Amniotic epithelial cell (primary cell): ENCODE measurements at regions not wholly inside any gene's neighbourhood (a gene's known extent, or its start where the extent isn't known, plus 50 kb on each side); places are given as distances from the start of the nearest gene placed in this dataset.
"Not testable (repeated sequence)": the region's sequence is repeated elsewhere in the genome, so short reads cannot be mapped to it uniquely, and the experiment has no call there.

Experiments
- DNase-seq: peaks from one replicate; pipeline ENCODE4 v3.0.0-alpha.2; 2010; ENCODE audit warnings: low read depth

DNA sequence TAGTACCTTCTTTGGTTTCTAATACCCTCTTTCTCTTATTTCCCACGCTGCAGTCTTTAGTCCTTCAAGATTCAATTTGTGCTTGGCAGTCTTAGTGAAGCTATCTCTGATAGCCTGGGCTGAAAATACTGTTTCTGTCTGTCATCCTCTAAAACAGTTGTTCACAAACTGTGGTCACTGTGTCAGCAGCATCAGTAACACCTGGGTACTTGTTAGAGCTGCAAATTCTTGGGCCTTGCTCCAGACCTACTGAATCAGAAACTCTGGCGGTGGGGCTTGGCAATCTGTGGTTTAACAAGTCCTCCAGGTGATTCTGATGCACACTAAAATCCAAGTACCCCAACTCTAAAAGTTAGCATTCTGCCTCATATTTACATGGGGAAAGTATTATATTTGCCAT, 217.5 kb upstream of the SEL1L start:
- DNase-seq: no peak

DNA sequence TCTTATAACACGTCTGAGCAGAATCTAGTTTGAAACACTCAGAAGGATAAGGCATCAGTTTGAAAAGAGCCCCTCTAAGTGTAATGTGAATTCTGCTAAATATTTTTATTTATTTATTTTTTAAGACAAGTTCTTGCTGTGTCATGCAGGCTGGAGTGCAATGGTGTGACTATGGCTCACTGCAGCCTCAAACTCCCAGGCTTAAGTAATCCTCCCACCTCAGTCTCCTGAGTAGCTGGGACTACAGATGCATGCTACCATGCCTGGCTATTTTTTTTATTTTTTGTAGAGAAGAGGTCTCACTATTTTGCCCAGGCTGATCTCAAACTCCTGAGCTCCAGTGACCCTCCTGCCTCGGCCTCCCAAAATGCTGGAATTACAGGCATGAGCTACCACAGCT, 225.9 kb upstream of the SEL1L start:
- DNase-seq: no peak

GRCh38 chr14:81765651-81766275, 232.1 kb upstream of the SEL1L start:
- no peak for DNase-seq

GRCh38 chr14:81766321-81766915, 232.8 kb upstream of the SEL1L start:
- DNase-seq: no peak

DNA sequence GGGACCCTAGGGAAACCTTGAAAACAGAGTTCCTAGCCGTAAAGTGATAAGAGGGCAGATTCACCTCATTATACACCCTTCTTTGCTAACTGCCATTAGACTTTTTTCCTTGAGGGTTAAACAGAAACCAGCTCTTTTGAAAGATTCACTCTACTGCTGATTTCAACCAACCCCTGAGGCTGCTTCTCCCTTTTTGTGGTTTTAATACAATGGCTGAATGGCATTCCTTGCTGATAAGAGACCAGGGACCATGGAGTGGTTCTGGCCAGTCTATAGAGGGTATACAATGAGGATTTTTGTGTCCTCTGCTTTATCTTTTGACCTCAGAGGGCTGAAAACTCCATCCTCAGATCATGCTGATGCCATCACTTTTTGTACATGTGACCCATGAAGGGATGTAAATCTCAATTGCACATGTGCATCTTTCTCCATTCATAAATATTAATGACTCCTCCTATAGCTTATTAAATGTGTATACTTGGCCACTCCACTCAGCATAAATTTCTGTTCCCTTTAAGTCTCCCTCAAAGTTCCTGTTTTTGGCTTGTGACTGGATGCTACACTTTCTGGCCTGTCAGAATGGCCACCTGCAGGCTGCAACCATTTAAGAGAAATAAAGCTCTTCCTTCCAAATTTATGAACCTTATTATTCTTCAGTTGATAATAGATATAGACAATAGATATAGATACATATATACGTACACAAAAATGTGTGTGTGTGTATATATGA, 233.8 kb upstream of the SEL1L start:
- DNase-seq: no peak

DNA sequence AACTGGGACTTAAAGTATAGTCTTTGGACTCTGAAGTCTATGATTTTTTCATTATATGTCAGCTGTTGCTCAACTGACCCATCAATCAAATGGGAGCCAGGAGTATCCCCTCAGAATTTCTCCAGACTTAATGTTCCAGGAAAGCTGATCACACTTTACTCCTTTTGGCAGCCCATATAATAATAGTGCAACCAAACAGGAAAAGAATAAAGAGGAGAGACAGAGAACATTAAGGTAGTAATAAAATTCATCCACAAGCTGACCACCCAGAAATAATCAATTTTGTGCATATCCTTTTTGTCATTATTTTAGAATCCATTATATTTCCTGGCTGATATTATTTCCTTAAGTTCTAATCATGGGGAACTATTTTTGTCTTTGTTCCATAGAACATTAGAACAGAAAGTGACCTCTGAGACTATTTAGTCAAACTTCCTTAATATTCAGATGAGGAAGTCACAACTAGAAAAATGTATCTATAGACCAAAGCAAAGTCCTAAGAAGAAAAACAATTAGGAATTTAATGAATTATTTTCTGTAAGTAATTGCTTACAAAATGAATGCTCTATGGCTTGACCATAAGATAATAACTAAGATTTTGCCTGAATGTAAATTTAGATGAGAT, 238.1 kb upstream of the SEL1L start:
- DNase-seq: no peak

DNA sequence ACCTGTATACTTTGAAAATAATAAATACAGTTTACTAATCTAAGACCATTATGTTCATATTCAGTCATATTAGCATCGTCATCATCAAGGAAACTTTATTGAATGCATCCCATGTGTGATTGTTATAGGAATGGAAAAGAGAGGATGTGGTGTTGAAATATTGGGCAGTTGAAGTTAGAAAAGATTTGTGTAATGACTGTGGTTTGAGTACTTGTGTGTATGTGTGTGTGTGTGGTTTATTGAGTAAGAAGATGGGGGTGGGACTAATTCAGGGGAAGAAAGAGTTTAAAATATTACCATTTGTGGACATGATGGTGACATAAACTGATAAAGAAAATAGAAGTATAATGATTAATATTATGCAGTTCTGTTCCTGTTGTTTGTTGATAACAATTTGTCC, 238.7 kb upstream of the SEL1L start:
- no peak for DNase-seq

GRCh38 chr14:81776531-81776930, 242.9 kb upstream of the SEL1L start:
- DNase-seq: no peak

DNA sequence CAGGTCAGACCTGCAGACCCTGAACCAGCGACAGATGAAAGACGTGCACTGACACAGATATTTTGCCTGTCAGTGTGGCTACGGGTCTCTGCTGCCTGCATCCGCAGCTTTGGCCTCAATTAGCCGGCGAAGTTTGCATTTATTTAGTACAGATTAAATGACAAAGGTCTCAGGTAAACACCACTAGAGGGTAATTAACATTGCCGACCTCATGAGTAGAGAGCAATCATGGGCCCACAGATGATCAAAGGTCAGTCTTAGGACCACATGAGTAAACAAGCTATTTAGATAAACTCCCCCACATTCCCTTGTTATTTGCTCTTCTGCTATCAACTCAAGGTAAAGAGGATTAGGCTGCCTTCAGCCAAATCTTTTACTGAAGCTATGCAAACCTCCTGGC, 248.1 kb upstream of the SEL1L start:
- not testable (repeated sequence) for DNase-seq

- DNase-seq: no peak
These were observed 250.4 kb upstream of the SEL1L start for GRCh38 chr14:81784084-81784483.

GRCh38 chr14:81797315-81797714, 263.7 kb upstream of the SEL1L start:
- DNase-seq: no peak

- DNase-seq: no peak
These were observed 268.3 kb upstream of the SEL1L start for GRCh38 chr14:81801921-81802320.

DNA sequence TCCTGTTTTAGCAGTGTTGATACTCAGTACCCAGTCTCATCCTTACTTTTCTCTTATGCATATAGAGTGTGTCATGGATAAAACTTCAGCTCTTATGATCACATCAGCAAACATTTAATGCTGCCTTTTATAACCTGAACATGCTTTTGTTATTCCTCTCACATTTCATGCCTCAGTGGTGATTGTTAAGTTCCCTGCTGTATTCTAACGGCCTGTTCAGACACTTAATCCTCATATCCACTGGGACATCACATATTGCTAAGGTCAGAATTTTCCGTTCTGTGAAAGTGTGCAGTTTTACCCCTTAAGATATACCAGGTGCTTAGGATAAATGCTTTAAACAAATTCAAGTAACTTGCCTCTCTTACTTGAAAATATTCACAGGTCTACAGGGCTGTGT, 268.7 kb upstream of the SEL1L start:
- no peak for DNase-seq

DNA sequence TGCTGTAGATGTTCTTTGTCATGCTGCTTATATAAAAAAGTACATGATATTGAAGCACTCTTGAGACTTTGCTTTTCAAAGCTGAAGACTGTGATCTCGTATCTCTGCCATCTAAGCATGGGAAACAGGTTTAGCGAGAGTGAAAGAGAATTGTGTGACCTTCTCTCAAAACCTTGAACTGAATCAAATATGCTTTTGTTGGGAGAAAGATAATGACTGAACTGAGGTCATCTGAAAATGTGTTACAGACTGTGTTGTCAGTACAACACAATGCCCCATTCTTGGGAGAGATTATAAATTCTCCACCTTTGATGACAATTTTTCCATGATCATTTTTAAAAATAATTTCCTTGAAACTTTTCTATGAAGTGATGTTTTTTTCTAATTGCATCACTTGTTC, 272.1 kb upstream of the SEL1L start:
- no peak for DNase-seq

- no peak for DNase-seq
These were observed 278.1 kb upstream of the SEL1L start for GRCh38 chr14:81811705-81812269.

DNA sequence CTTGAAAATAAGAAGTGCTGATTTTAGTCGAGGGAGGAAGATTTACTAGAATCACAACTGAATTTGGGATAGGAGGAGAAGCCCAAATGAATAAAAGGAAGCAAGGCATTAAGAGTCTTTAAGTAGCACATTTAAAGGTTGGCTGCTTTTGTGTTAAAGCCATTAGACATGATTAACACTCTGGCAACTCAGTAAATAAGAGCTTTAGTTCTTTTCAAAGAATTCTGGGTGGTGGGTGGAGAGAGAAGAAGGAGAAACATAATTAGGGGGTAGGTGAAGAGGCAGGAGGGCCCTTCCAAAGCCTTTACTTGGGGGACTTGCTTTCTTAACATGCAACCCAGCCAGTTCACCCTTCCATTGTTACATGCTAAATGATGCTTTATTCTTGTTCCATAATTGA, 284.6 kb upstream of the SEL1L start:
- no peak for DNase-seq

DNA sequence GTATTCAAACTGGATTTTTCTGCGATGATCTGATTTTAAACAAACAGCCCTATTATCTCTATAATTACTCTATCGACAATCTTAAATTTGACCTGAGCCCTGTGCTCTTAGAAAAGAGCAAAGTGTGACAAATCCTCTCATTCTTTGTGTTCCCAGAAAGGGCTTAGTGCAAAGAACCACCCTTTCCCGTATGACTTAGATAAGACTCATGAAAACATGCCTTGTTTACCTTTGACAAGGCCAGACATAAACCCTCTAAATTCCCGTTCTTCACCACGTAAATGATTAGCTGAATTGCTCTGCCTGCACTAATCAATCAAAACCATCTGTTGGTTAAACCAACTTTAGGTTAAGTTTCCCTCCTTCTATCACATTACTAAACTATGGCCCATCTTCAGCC, 285.7 kb upstream of the SEL1L start:
- DNase-seq: no peak

- DNase-seq: no peak
These were observed 286.3 kb upstream of the SEL1L start for GRCh38 chr14:81819910-81820309.

- DNase-seq: no peak
These were observed 292.4 kb upstream of the SEL1L start for GRCh38 chr14:81826081-81826480.

GRCh38 chr14:81829447-81829846, 295.8 kb upstream of the SEL1L start:
- DNase-seq: no peak

GRCh38 chr14:81831128-81831820, 297.6 kb upstream of the SEL1L start:
- no peak for DNase-seq

- DNase-seq: no peak
These were observed 300.7 kb upstream of the SEL1L start for GRCh38 chr14:81834308-81834707.
